ENCODE measurements at regions not wholly inside any gene's neighbourhood (a gene's known extent, or its start where the extent isn't known, plus 50 kb on each side); places are given as distances from the start of the nearest gene placed in this dataset.

- no peak for TF ChIP-seq CTCF (conservative IDR thresholded peaks at IDR 0.05 in 1 of 2, IDR thresholded peaks at IDR 0.05 in 1 of 2; ENCODE audit: extremely low read depth in 1 of 2, insufficient read depth in 1 of 2, low read depth in 1 of 2, low read length in 2 of 2)
- no peak for TF ChIP-seq EZH2 (IDR thresholded peaks at IDR 0.05; ENCODE audit: borderline replicate concordance, low read length)
Observed at GRCh38 chr6:44006123-44006871, 121.0 kb downstream of the MRPL14 start.
